ENCODE measurements at regions not wholly inside any gene's neighbourhood (a gene's known extent, or its start where the extent isn't known, plus 50 kb on each side); places are given as distances from the start of the nearest gene placed in this dataset.
A peak's percentile ranks its signal among the peaks of the same experiment; 100 is the strongest.

DNA sequence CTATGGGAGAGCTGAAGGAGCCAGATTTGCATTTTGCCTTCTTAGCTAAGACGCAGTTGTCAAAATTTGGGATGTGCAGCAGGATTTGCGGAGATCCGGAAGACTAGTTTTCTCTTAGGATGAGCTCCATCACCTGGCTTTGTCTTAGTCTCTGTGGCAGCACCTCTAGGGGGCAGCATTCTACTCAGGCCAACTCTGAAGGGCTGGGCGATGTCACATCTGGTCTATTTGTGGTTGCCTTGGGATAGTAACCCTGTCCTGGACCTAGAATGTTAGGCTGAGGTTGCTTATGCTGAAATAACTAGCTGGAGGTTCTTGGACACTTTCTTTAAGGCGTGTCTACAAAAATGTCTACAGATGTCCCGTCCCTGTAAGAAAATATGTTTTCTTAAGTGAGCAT is 116.2 kb downstream of the FAT3 start:
- Mint-ChIP-seq H3K4me1 (ENCODE audit: insufficient read depth, unreplicated experiment) (peaks cover 15% of the 10 kb centered on the region), H3K36me3 (ENCODE audit: insufficient read depth, unreplicated experiment) (no peaks in the 10 kb centered on the region), H3K27me3 (ENCODE audit: insufficient read depth, unreplicated experiment) (no peaks in the 10 kb centered on the region), H3K9me3 (ENCODE audit: unreplicated experiment) (no peaks in the 10 kb centered on the region), H3K27ac (ENCODE audit: low read depth, unreplicated experiment) (no peak overlapping the region), H3K4me3 (ENCODE audit: unreplicated experiment) (no peak overlapping the region)
- POLR2A ChIA-PET = interaction anchor here (0.6 to 3.3 kb wide), 3 partner anchors 11 to 109 kb away, joined by 3 to 9 read pairs (median 4); no protein-coding TSS in a partner anchor
- CTCF ChIA-PET = interaction anchor here (0.5 to 1.7 kb wide), 14 partner anchors 9 to 880 kb away, joined by 3 to 8 read pairs (median 3); no protein-coding TSS in a partner anchor
- DNase-seq (ENCODE audit: unreplicated experiment) = peak; percentile 63
- peak; percentile 58 for TF ChIP-seq CTCF (IDR thresholded peaks at IDR 0.05; ENCODE audit: unreplicated experiment)
- BruUV-seq (replicated peaks) = no TSS peak
- intact Hi-C loops (cut with micrococcal nuclease) = loop anchor here (5.0 to 10.0 kb wide), 2 partner anchors 164 to 546 kb away; no protein-coding TSS in a partner anchor

GRCh38 chr11:92342034-92342720 is 117.6 kb downstream of the FAT3 start:
- no peaks in the 10 kb centered on the region for H3K9me3 Mint-ChIP-seq (ENCODE audit: unreplicated experiment)
- no peak overlapping the region for H3K27ac Mint-ChIP-seq (ENCODE audit: low read depth, unreplicated experiment)
- ChIA-PET CTCF (interaction anchor here (0.8 to 1.7 kb wide), 3 partner anchors 18 to 530 kb away, joined by 3 to 8 read pairs (median 3); no protein-coding TSS in a partner anchor), POLR2A (interaction anchor here (3.3 kb wide), 1 partner anchor 12 kb away, joined by 9 read pairs; no protein-coding TSS in a partner anchor)
- intact Hi-C loops (cut with micrococcal nuclease) = loop anchor here (5.0 to 10.0 kb wide), 2 partner anchors 163 to 545 kb away; no protein-coding TSS in a partner anchor
- DNase-seq (ENCODE audit: unreplicated experiment) = no peak
- no peak for TF ChIP-seq CTCF (IDR thresholded peaks at IDR 0.05; ENCODE audit: unreplicated experiment)
- no peaks in the 10 kb centered on the region for H3K36me3 Mint-ChIP-seq (ENCODE audit: insufficient read depth, unreplicated experiment)
- no peaks in the 10 kb centered on the region for H3K27me3 Mint-ChIP-seq (ENCODE audit: insufficient read depth, unreplicated experiment)
- H3K4me3 Mint-ChIP-seq (ENCODE audit: unreplicated experiment) = no peak overlapping the region
- H3K4me1 Mint-ChIP-seq (ENCODE audit: insufficient read depth, unreplicated experiment) = peaks cover 15% of the 10 kb centered on the region
- BruUV-seq (replicated peaks) = no TSS peak

- ChIA-PET CTCF (interaction anchor here (0.8 kb wide), 1 partner anchor 11 kb away, joined by 6 read pairs; no protein-coding TSS in a partner anchor), POLR2A (no interaction called here)
- no peaks in the 10 kb centered on the region for H3K9me3 Mint-ChIP-seq (ENCODE audit: unreplicated experiment)
- peaks cover 15% of the 10 kb centered on the region for H3K4me1 Mint-ChIP-seq (ENCODE audit: insufficient read depth, unreplicated experiment)
- no peak overlapping the region for H3K4me3 Mint-ChIP-seq (ENCODE audit: unreplicated experiment)
- H3K27ac Mint-ChIP-seq (ENCODE audit: low read depth, unreplicated experiment) = no peak overlapping the region
- intact Hi-C loops (cut with micrococcal nuclease) = loop anchor here (5.0 to 10.0 kb wide), 2 partner anchors 162 to 544 kb away; no protein-coding TSS in a partner anchor
- TF ChIP-seq CTCF (IDR thresholded peaks at IDR 0.05; ENCODE audit: unreplicated experiment) = no peak
- no peak for DNase-seq (ENCODE audit: unreplicated experiment)
- no peaks in the 10 kb centered on the region for H3K36me3 Mint-ChIP-seq (ENCODE audit: insufficient read depth, unreplicated experiment)
- no TSS peak for BruUV-seq (replicated peaks)
- H3K27me3 Mint-ChIP-seq (ENCODE audit: insufficient read depth, unreplicated experiment) = no peaks in the 10 kb centered on the region
These were observed 118.3 kb downstream of the FAT3 start for GRCh38 chr11:92342886-92343285.

- Mint-ChIP-seq H3K27ac (ENCODE audit: low read depth, unreplicated experiment) (no peak overlapping the region), H3K4me3 (ENCODE audit: unreplicated experiment) (no peak overlapping the region), H3K4me1 (ENCODE audit: insufficient read depth, unreplicated experiment) (peaks cover 7% of the 10 kb centered on the region), H3K36me3 (ENCODE audit: insufficient read depth, unreplicated experiment) (no peaks in the 10 kb centered on the region), H3K9me3 (ENCODE audit: unreplicated experiment) (no peaks in the 10 kb centered on the region), H3K27me3 (ENCODE audit: insufficient read depth, unreplicated experiment) (no peaks in the 10 kb centered on the region)
- POLR2A ChIA-PET = interaction anchor here (2.6 kb wide), 1 partner anchor 10 kb away, joined by 6 read pairs; no protein-coding TSS in a partner anchor
- CTCF ChIA-PET = interaction anchor here (0.6 to 1.2 kb wide), 4 partner anchors 9 to 1294 kb away, joined by 3 to 4 read pairs (median 4); no protein-coding TSS in a partner anchor
- no TSS peak for BruUV-seq (replicated peaks)
- DNase-seq (ENCODE audit: unreplicated experiment) = no peak
- intact Hi-C loops (cut with micrococcal nuclease) = loop anchor here (10.0 kb wide), 1 partner anchor 159 kb away; no protein-coding TSS in a partner anchor
- no peak for TF ChIP-seq CTCF (IDR thresholded peaks at IDR 0.05; ENCODE audit: unreplicated experiment)
These were observed 121.6 kb downstream of the FAT3 start for GRCh38 chr11:92346220-92346619.
